ENCODE measurements at regions not wholly inside any gene's neighbourhood (a gene's known extent, or its start where the extent isn't known, plus 50 kb on each side); places are given as distances from the start of the nearest gene placed in this dataset.

DNA sequence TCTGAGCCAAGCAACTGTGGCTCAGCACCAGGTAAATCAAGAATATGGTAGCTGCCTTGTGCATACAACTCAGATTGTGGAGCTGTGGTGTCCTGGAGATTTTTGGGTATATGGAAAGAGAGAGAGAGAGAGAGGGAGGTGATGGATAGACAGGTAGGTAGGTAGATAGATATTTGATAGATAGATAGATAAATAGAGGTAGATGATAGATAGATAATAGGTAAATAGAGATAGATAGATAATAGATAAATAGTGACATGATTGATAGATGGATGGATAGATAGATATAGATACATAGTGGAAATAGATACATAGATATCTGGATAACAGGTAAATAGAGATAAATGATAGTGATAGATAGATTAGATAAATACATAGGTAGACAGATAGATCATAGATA is 206.3 kb downstream of the KLF6 start:
- H3K27me3 ChIP-seq (ENCODE audit: insufficient read depth, low read length), result no peaks in the 10 kb centered on the region
- H2AFZ ChIP-seq (ENCODE audit: low read length), result no peak overlapping the region
- H4K20me1 ChIP-seq (ENCODE audit: insufficient read depth, low read length), result no peaks in the 10 kb centered on the region
- TF ChIP-seq EZH2 (IDR thresholded peaks at IDR 0.05; ENCODE audit: borderline replicate concordance, low read length) (no peak), CTCF (IDR thresholded peaks at IDR 0.05; ENCODE audit: low read length) (no peak)
- H3F3A ChIP-seq (ENCODE audit: insufficient read depth, low read length), result no peaks in the 10 kb centered on the region
- H3K4me3 ChIP-seq (ENCODE audit: low read depth, low read length, poor library complexity, severe bottlenecking), result no peak overlapping the region
- no peak overlapping the region for H3K4me2 ChIP-seq (ENCODE audit: low read length)
- no peaks in the 10 kb centered on the region for H3K9me3 ChIP-seq (ENCODE audit: low read length)
- H3K27ac ChIP-seq (ENCODE audit: low read depth, low read length, poor library complexity, severe bottlenecking), result no peak overlapping the region
- no peaks in the 10 kb centered on the region for H3K36me3 ChIP-seq (ENCODE audit: insufficient read depth, low read length)
- no peaks in the 10 kb centered on the region for H3K4me1 ChIP-seq (ENCODE audit: insufficient read depth, low read length, severe bottlenecking)
- H3K79me2 ChIP-seq (ENCODE audit: insufficient read depth, low read length), result no peaks in the 10 kb centered on the region
- no peak overlapping the region for H3K9ac ChIP-seq (ENCODE audit: low read length)
- no peaks in the 10 kb centered on the region for H3K9me2 ChIP-seq (ENCODE audit: low read depth, low read length)

DNA sequence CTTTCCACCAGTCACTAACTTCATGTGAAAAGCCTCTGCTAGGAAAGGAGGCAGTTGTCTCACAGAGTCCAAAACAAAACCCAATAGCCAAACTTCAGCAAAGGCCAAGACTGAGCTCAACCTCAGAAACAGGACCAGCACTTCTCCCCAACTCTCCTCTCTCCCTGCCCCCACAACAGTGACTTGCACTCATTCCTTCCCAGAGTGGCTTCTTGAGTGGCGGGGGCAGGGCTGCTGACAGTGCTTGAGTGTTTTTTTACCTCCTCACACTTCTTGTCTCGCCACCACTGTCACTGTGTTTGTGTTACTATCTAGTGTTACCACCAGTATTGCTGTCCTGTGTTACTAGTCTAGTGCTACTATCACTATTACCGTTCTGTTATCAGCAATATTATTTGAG is 206.8 kb downstream of the KLF6 start:
- Histone ChIP-seq H3K27me3 (ENCODE audit: insufficient read depth, low read length) (no peaks in the 10 kb centered on the region), H2AFZ (ENCODE audit: low read length) (no peak overlapping the region), H3K4me1 (ENCODE audit: insufficient read depth, low read length, severe bottlenecking) (no peaks in the 10 kb centered on the region), H4K20me1 (ENCODE audit: insufficient read depth, low read length) (no peaks in the 10 kb centered on the region), H3K9me2 (ENCODE audit: low read depth, low read length) (no peaks in the 10 kb centered on the region), H3K27ac (ENCODE audit: low read depth, low read length, poor library complexity, severe bottlenecking) (no peak overlapping the region), H3K9me3 (ENCODE audit: low read length) (no peaks in the 10 kb centered on the region), H3K4me2 (ENCODE audit: low read length) (no peak overlapping the region), H3F3A (ENCODE audit: insufficient read depth, low read length) (no peaks in the 10 kb centered on the region), H3K36me3 (ENCODE audit: insufficient read depth, low read length) (no peaks in the 10 kb centered on the region), H3K4me3 (ENCODE audit: low read depth, low read length, poor library complexity, severe bottlenecking) (no peak overlapping the region), H3K79me2 (ENCODE audit: insufficient read depth, low read length) (no peaks in the 10 kb centered on the region), H3K9ac (ENCODE audit: low read length) (no peak overlapping the region)
- TF ChIP-seq EZH2 (IDR thresholded peaks at IDR 0.05; ENCODE audit: borderline replicate concordance, low read length) (no peak), CTCF (IDR thresholded peaks at IDR 0.05; ENCODE audit: low read length) (no peak)

DNA sequence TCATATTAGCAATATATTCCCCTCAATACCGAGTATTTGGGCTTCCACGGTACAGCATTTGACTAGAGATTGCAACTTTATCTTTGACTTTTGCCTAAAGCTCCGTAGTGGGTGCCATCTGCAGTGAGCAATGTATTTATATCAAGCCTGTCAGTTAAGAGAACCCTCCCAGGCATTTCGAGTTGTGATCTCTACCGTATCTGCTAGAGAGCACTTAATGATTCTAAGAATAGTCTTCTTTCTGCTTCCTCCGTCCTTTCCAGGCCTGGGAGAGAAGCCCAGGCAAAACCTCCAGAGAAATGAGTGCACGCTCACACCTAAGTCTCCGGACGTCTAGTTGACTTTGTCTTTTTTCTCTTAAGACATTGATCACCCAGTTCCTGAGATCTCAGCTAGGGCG is 210.6 kb downstream of the KLF6 start:
- no peaks in the 10 kb centered on the region for H3K27me3 ChIP-seq (ENCODE audit: insufficient read depth, low read length)
- no peaks in the 10 kb centered on the region for H3K9me3 ChIP-seq (ENCODE audit: low read length)
- no peak overlapping the region for H3K4me3 ChIP-seq (ENCODE audit: low read depth, low read length, poor library complexity, severe bottlenecking)
- TF ChIP-seq EZH2 (IDR thresholded peaks at IDR 0.05; ENCODE audit: borderline replicate concordance, low read length) (no peak), CTCF (IDR thresholded peaks at IDR 0.05; ENCODE audit: low read length) (no peak)
- H3K4me1 ChIP-seq (ENCODE audit: insufficient read depth, low read length, severe bottlenecking), result no peaks in the 10 kb centered on the region
- H3K9me2 ChIP-seq (ENCODE audit: low read depth, low read length), result no peaks in the 10 kb centered on the region
- H3K27ac ChIP-seq (ENCODE audit: low read depth, low read length, poor library complexity, severe bottlenecking), result no peak overlapping the region
- no peaks in the 10 kb centered on the region for H4K20me1 ChIP-seq (ENCODE audit: insufficient read depth, low read length)
- H3K36me3 ChIP-seq (ENCODE audit: insufficient read depth, low read length), result no peaks in the 10 kb centered on the region
- no peak overlapping the region for H3K9ac ChIP-seq (ENCODE audit: low read length)
- no peak overlapping the region for H3K4me2 ChIP-seq (ENCODE audit: low read length)
- no peaks in the 10 kb centered on the region for H3F3A ChIP-seq (ENCODE audit: insufficient read depth, low read length)
- no peaks in the 10 kb centered on the region for H3K79me2 ChIP-seq (ENCODE audit: insufficient read depth, low read length)
- no peak overlapping the region for H2AFZ ChIP-seq (ENCODE audit: low read length)
